OCI-LY1 (cell line): ENCODE measurements at regions not wholly inside any gene's neighbourhood (a gene's known extent, or its start where the extent isn't known, plus 50 kb on each side); places are given as distances from the start of the nearest gene placed in this dataset.

Experiments used
- EZH2 ChIP-seq: fragments of 200-600 bp; sonication (generic), shearing (Covaris generic); IDR thresholded peaks from 2 replicates; pipeline ENCODE4 v1.8.0; 2017; ENCODE audit warnings: borderline replicate concordance, mixed run types, mild to moderate bottlenecking, antibody characterized with exemption, low read length, moderate library complexity, mixed read lengths
- TF ChIP-seq, protein P1 (sequence below): fragments of 200-600 bp; sonication (generic), shearing (Covaris generic); IDR thresholded peaks from 2 replicates; pipeline ENCODE4 v1.5.1; 2017; ENCODE audit warnings: mild to moderate bottlenecking, antibody characterized with exemption, low read length, moderate library complexity, mixed read lengths

DNA sequence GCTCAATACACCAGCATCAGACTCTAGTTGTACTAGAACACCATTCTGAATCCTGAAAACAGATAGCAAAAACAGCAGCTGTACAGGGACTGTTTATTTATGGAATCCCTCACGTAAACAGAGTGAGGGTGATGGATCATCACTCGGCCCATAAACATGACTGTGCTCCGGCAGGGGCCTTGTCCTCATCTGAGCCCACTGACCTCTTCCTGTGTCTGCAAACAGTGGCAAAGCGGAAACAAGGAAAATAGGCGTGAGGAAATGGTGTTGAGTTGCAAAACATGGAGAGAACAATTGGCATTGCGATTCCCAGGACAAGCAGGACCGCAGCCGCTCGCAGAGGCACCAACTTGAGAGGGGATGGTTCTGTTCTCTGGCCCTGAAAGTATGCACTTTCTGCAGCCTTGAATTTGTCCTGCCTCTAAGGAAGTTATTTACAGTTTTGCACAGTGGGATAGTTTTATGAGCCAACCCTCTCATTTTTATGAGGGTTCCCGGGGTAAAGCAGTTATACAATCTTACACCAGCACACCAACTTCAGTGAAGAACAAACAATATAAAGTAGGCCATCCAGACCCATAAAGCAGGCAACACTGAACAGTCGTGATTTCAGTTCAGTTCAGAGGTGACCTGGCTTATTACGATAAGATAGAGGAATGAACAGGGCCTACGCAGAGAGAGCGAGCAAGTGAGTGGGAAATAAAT is 248.0 kb upstream of the FZD8 start:
- TF ChIP-seq, protein P1, sequence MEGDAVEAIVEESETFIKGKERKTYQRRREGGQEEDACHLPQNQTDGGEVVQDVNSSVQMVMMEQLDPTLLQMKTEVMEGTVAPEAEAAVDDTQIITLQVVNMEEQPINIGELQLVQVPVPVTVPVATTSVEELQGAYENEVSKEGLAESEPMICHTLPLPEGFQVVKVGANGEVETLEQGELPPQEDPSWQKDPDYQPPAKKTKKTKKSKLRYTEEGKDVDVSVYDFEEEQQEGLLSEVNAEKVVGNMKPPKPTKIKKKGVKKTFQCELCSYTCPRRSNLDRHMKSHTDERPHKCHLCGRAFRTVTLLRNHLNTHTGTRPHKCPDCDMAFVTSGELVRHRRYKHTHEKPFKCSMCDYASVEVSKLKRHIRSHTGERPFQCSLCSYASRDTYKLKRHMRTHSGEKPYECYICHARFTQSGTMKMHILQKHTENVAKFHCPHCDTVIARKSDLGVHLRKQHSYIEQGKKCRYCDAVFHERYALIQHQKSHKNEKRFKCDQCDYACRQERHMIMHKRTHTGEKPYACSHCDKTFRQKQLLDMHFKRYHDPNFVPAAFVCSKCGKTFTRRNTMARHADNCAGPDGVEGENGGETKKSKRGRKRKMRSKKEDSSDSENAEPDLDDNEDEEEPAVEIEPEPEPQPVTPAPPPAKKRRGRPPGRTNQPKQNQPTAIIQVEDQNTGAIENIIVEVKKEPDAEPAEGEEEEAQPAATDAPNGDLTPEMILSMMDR = no peak
- TF ChIP-seq EZH2 = no peak
